NCI-H1694 (cell line): ENCODE measurements at regions not wholly inside any gene's neighbourhood (a gene's known extent, or its start where the extent isn't known, plus 50 kb on each side); places are given as distances from the start of the nearest gene placed in this dataset.

Source experiments
- DNase-seq: peaks from one replicate; lab custom pipeline; 2025; lab: John Stamatoyannopoulos, UW

- DNase-seq, result no peak
Measured at GRCh38 chr9:78493166-78493742, 196.3 kb downstream of the PSAT1 start.

- DNase-seq, result no peak
Measured at GRCh38 chr9:78502566-78502965, 205.6 kb downstream of the PSAT1 start.

GRCh38 chr9:78505546-78505945, 208.6 kb downstream of the PSAT1 start:
- DNase-seq, result no peak

DNA sequence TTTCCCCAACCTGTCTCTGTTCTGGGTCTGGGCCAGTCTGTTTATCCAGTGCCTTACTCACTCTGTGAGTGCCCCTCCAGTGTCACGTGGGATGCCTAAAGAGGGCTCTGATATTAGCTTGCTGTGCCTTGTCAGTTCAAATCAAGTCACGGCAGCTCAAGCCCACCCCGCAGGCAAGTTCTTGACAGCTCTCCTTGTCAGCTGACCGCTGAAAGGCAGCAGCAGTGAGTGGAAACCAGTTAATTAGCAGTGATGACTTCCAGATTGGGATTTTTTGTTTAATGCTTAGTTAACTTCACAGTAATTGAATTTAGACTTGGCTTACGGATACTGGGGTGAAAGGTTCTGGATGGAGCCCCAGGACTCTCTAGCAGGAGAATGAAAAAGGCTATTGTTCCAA, 210.1 kb downstream of the PSAT1 start:
- DNase-seq, result no peak

DNA sequence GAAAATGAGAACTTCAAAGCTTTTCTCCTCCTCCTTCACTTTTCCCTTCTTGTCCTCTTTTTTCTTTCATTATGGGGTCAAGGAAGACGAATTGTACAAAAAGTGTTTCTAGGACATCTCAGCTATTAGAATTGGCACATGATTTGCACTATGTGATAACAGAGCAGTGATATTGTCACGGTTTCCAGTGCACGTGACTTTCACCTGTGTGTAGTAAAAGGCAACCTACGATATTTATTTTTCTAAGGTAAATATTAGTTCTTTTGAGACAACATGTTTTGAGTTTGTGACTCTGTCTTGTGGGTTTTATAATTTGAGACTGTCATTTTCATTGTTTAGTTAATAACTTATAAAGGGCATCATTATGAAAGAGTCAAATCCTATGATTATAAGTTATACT, 213.1 kb downstream of the PSAT1 start:
- DNase-seq, result no peak

- DNase-seq, result no peak
Measured at GRCh38 chr9:78515108-78515507, 218.2 kb downstream of the PSAT1 start.

- DNase-seq, result no peak
Measured at GRCh38 chr9:78519786-78520185, 222.9 kb downstream of the PSAT1 start.

GRCh38 chr9:78521680-78522079, 224.8 kb downstream of the PSAT1 start:
- no peak for DNase-seq

- no peak for DNase-seq
Measured at GRCh38 chr9:78525986-78526560, 229.1 kb downstream of the PSAT1 start.

DNA sequence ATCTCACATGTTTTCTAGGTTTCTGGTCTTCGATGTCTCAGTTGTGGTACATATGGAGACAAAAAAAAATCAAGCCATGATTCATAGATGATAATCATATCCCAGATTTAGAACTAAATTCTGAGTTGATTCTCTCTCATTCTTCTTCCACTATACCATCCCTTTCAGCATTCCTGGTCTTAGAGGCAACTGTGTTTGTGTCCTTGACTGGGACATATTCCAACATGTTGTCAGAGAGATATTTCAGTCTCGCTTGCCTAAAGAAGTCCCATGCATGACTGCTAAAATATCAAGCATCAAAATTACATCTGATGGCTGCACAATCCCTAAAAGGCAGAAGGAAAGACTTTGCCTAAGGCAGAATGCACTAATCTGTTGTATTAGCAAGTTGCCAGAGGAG, 236.6 kb downstream of the PSAT1 start:
- DNase-seq, result no peak

- DNase-seq, result no peak
Measured at GRCh38 chr9:78539188-78539587, 242.3 kb downstream of the PSAT1 start.

- DNase-seq, result no peak
Measured at GRCh38 chr9:78539904-78540303, 243.0 kb downstream of the PSAT1 start.

GRCh38 chr9:78541868-78542443, 245.0 kb downstream of the PSAT1 start:
- DNase-seq, result no peak

- DNase-seq, result no peak
Measured at GRCh38 chr9:78542491-78543181, 245.7 kb downstream of the PSAT1 start.

- DNase-seq, result no peak
Measured at GRCh38 chr9:78543353-78543752, 246.4 kb downstream of the PSAT1 start.

- DNase-seq, result no peak
Measured at GRCh38 chr9:78544230-78544629, 247.3 kb downstream of the PSAT1 start.

DNA sequence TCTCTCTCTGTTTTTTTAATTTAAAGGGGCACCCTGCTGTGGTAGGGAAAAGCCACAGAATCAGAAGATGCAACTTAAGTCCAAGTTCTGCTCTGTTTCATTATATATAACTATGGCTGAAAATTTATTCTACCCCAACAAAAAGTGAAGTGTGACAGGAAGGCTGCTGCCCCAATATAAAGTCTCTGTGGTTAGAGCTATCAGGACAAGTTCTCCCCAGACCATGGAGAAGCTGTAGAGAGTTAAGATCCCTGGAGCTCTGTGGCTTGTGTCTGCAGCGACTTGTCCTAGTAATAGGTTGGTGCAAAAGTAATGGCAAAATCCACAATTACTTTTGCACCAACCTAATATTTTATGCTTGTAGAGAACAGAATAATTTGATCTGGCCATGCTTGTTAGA, 250.9 kb downstream of the PSAT1 start:
- no peak for DNase-seq

GRCh38 chr9:78548670-78549069, 251.7 kb downstream of the PSAT1 start:
- no peak for DNase-seq

DNA sequence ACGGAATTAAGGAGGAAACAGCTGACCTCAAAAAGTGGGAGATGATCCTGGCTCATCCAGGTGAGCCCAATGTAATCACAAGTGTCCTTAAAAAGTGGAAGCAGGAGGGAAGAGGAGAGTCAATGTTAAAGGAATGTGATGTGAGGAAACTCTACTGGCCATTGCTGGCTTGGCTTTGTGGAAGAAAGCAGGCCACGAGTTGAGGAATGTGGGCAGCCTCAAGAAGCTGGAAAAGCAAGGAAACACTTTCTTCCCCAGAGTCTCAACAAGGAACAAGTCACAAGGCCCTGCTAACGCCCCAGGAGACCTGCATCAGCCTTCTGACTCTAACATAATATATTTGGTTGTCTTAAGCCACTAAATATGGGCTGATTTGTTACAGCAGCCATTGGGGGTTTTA, 252.8 kb downstream of the PSAT1 start:
- DNase-seq, result no peak

GRCh38 chr9:78552802-78553201, 255.9 kb downstream of the PSAT1 start:
- DNase-seq, result no peak

DNA sequence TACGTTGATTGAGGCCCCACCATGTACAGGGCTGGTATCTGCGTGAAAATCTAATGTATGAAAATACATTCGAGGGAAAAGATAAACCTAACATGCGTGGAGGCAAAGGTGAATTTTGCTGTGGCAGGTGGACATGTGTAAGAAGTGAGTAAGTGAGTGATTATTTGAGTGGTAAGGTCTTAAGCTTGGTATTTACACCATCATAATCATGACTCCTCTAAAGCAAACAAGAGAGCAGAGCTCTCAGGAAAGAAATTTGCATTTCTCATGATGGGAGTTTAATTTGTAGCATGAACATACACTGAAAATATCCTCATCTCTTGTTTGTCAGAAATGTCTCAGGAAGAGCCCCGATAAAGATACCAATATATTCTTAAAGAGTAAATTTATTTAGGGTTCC, 260.6 kb downstream of the PSAT1 start:
- DNase-seq, result no peak

- no peak for DNase-seq
Measured at GRCh38 chr9:78559449-78559885, 262.5 kb downstream of the PSAT1 start.

- DNase-seq, result no peak
Measured at GRCh38 chr9:78562021-78562420, 265.1 kb downstream of the PSAT1 start.
